Sciatic nerve (tissue), 2 donors: ENCODE measurements at regions not wholly inside any gene's neighbourhood (a gene's known extent, or its start where the extent isn't known, plus 50 kb on each side); places are given as distances from the start of the nearest gene placed in this dataset.

Experiments used
- ATAC-seq: fragments of 200-7000 bp; cut with Tn5 transposase; one replicate; pipeline ENCODE4 v1.9.1; 2020; ENCODE audit warnings: mild to moderate bottlenecking, moderate library complexity
- DNase-seq: peaks from one replicate; pipeline ENCODE4 v3.0.0-alpha.2; 2020; ENCODE audit warnings: low spot score
- intact Hi-C: fragments of 100-400 bp; cut with DNase I; formaldehyde crosslinking; loops from one replicate; pipeline ENCODE4 v1.14.2; 2022
- donor health status: DM: no; HTN: no; CAD: no.
- donor health status: DM: no; HTN: no; CAD: no.

DNA sequence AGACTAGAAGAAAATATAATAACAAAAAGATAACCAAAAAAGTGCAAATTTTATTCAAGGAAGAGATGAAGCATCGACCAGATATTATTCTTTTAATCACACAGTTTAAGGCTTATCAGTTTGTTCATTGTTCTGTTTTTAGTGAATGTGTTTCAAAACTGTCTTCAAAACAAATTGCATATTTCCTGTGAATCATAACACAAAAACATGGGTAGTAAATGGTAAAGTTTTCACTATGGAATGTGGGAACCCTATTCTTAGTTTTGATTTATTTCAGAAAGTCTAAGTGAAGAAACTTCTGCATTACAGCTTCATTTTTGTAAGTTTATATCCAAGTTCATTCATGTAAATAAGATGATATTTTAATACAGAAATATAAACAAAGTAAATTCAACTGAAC is 207.6 kb upstream of the LUZP2 start:
- intact Hi-C loops: no loop called here
- ATAC-seq: no peak
- no peak for DNase-seq

DNA sequence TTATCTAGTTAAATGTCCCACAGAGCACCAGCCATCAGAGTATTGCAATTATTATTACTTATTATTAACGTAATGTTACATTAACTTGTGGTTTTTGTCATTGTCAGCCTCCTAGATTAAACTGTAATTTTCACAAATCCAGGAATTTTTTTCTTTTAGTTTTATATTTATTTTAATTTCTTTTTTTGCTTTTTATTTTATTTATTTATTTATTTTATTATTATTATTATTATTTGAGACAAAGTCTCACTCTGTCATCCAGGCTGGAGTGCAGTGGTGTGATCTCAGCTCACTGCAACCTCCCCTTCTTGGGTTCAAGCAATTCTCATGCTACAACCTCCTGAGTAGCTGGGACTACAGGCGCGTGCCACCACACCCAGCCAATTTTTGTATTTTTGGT is 202.9 kb upstream of the LUZP2 start:
- ATAC-seq (no peak), DNase-seq (no peak)
- intact Hi-C loops: no loop called here

DNA sequence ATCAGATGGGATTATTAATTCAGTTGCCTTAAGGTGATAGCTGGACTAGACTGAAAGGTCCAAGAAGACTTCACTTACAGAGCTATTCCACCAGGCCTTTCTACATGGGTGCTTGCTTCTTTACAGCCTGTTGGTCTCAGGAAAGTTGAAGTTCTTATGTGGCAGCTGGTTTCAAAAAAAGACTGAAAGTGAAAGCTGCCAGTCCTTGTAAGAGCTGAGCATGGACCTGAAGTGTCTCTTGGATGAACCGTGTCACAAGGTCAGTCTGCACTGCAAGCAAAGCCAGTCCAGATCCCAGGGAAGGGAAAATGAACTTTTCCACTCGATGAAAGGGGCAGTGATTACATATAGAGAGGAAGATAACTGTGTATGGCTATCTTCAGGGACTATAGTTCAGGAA is 201.5 kb upstream of the LUZP2 start:
- intact Hi-C loops: no loop called here
- no peak for DNase-seq
- ATAC-seq: no peak

DNA sequence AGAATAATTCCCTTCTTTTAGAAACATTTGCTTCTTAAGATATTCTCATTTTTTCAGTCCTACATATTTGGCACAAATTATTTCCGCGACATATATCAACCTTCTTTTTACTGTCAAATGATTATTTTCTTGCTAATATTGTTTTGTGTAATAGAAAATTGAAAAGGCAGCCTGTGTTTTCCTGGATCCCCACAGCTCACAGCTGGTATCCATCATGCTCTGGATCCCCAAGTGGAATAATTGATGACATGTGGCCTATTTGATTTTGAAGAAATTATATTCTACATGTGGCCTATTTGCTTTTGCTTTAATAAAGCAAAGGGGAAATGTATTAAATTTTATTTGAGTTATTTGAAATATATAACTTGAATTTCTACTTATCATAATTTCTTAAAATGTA is 199.4 kb upstream of the LUZP2 start:
- ATAC-seq (no peak), DNase-seq (no peak)
- intact Hi-C loops: no loop called here

DNA sequence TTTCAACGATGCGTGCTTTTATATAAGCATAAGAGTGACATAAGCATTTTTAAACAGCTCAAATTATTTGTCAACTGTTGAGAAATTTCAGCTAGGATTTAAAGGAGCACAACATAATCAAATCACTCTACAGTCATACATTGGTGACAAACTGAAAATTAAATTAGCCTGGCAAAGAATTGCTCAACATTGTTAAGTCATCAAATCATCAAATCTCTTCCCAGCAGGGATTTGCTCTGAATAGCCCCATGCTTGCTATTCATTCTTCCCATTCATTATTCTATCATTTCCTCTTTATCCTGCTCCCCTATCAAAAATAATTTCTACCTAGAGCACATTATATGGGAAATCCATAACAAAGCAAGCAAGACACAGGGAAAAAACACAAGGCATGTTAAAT is 198.7 kb upstream of the LUZP2 start:
- no peak for DNase-seq
- no peak for ATAC-seq
- intact Hi-C loops: no loop called here

DNA sequence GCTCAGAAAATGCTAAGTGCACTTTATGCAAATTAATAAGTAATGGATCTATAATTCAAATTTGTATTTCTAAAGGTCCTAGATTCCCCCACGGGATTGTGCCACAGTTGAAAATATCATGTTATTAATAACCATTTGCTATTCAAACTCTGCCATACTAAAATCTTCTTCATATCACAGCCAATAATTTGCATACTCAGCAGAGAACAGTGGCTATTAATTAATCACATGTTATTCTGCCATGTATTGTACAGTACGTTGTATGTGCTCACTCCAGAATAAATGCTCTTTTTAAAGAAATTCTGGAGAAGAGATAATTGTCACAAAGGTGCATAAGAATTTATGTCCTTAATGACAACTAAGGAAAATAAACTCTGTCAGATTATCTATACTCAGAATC is 184.9 kb upstream of the LUZP2 start:
- DNase-seq (no peak), ATAC-seq (no peak)
- intact Hi-C loops: no loop called here

DNA sequence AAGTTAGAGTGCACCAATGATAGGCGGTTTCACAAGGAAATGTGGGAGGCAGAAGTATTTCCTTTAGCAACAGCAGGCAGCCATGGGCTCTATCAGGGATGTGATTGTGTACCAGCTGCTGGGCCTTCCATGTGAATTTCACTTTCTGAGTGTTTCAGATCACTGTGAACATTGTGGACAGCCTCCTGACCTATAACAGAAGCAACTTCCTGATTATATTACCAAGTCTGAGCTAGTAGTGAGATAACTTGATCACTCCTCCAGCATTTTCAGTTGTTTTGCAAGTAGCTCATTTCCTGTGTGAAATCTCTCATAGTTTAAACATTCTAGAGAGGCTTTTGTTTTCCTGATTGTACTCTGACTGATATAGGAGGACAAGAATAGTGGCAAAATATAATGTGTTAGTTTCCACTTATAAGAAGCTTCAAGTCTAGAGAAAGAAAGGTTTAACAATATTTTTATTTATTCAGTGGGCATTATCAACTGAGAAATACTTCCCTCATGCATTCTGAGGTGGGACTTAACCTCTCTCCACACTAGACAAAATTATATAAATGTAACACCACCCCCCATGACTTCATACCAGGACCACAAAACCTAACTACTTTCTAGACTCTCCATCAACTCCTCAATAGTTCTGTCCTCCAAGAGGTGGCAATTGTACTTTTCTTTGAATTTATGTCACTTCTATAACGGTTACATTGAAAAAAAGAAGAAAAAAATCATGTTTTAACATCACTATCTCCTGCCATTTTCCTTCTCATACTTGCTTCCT is 184.2 kb upstream of the LUZP2 start:
- no peak for ATAC-seq
- DNase-seq: no peak
- intact Hi-C loops: no loop called here

DNA sequence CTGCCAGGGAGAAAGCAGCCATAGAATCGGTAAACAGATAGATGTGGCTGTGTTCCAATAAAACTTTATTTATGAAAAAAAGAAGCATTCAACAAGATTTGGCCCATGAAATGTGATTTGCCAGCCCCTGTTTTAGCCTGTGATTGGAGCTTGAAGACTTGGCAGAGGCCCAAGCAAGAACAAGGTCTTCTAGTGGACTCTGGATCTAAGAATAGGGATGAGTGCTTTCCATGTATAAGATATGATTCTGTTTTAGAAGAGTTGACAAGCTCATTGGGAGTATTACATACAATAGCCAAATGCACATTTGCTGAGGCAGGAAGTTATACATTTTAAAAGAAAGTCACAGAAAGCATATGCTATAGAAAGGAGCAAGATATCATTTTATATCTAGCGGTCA is 175.6 kb upstream of the LUZP2 start:
- intact Hi-C loops: no loop called here
- DNase-seq (no peak), ATAC-seq (no peak)

DNA sequence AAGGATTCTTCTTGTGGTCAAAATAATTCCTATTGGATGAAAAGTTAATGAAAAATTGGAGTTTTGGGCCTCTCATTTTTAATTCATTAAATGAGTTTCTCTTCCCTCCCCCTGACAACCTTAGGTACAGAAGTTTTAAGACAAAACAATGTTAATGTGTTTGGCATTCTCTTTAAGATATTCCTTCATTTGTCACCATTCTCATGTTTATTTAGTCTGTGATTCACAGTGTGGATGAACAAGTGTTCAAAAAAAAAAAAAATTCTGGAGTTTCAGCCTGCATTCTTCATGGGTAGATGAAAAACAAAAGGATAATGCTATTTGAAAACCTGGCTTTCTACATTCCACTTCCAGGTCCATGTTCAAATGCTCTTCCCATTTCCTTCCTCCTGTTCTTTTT is 172.6 kb upstream of the LUZP2 start:
- ATAC-seq (no peak), DNase-seq (no peak)
- intact Hi-C loops: no loop called here

DNA sequence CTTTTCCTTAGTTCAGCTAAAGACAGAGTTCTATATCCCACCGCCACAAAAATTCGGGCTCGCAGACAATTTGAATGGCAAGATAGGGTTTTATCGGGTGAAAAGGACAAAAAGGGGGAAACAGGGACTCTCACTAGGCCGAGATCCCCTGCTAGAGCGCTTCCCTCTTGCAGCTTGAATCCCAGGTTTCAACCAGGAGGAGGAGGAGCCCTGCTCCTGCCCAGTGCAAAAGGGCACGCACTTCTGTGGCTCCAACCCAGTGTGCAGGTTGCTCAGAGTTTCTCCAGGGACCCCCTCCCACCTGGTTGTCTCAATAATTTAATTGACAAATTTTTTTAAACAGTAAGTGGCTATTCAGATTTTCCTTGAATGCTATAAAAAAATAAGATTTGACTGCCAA is 152.6 kb upstream of the LUZP2 start:
- ATAC-seq: no peak
- intact Hi-C loops: no loop called here
- no peak for DNase-seq

DNA sequence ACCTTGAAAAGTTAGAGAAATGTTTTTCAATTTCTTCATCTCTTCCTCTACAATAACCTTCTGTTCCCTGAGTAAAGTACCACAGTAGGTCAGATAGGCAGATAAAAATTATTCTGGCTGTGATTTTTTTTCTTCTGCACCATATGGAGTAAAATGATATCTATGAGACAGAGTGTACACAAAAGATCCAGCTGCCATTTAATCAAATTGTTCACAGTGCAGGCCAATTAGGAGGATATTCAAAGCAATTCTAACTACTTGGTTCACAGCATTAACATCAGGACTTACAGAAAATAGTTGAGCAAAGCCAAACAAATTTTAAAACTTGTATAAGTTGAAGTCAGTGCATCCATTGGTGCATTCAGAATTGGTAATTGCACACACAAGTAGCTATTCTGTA is 147.9 kb upstream of the LUZP2 start:
- no peak for ATAC-seq
- DNase-seq: no peak
- intact Hi-C loops: no loop called here

DNA sequence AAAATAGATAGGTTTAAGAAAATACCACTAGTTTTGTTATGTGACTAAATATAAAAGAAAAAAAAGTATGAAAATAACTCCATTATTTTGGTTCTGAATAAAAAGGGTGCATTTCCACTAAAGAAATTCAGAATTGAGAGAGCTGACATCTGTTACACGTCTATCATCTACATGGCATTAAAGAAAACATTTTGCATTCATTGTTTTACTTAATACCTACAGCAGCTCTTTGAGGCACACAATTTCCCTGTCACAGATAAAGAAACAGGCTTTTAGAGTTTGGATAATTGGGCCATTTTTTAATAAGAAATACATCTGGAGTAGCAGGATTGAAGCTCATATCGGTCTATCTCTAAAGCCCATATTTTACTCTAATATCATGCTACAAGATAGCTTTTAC is 145.7 kb upstream of the LUZP2 start:
- intact Hi-C loops: no loop called here
- DNase-seq: no peak
- no peak for ATAC-seq

DNA sequence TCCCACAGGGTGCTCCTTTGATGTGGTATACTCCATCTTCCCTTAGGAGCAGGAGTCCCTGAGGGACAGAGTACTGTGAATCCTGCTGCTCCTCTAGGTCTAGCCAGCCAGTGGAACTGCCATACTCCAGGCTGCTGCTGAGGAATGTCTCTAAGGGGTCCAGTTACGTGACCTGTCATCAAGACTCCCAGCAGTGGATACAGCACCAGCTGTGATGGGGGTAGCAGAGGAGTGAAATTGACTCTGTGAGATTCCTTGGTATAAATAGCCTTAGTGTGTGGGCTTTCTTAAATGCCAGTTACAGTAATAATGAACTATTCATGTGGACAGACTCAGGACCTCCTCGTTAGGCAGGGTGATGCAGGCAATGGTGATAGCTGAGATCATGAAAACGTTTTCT is 140.4 kb upstream of the LUZP2 start:
- DNase-seq: no peak
- intact Hi-C loops: no loop called here
- ATAC-seq: no peak

DNA sequence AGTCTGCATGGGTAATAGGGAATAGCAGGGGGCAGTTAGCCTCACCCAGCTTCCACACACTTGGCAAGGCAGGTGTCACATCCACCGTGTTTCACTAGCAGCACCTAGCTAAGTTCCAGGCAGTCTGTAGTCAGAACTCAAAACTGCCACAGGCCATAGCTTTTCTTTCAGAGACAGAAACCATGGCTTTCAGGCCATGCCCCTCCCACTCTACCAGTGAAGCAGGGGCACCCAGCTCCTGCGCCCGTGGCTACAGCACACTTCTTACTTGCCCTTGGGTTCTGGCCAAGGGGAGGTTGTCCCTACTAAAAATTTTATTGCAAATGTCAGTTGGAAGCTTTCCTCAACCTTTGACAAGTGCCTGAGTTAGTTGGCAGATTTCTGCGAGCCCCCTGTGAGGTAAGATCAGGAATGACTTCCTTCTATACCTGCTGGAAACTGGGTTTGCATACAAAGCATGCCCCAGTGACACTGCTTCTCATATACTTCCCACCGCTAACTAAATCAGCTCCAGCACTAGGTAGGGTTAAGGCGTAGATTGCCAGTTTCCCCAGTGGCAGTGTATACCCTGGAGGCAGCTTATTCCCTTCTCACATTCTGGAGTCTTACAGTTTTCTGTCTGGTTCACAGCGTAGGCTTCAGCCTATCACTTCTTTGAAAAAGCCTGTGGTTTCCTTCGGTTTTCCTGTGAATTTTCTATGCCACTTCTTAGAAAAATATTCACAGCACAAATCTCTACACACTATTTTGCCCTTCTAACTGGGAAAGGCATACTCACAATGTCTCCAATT is 139.0 kb upstream of the LUZP2 start:
- DNase-seq (no peak), ATAC-seq (no peak)
- intact Hi-C loops: no loop called here

DNA sequence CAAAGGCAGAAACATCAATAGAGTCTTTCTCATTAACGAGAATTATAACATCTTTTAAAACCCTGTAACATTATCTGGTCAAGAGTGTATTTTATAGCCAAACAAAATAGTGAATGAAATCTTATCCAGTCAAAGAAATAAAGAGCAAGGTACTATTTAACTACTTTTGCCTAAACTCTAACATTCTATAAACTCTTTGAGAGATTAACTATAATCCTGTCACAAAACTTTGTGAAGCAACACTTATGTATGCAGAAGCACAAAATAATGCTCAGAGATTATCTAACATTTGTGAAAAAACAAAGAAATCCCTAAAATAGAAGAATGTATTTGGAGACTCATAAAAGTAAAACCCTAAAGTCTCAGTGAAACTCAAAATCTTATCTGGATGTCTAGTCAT is 124.4 kb upstream of the LUZP2 start:
- ATAC-seq: no peak
- intact Hi-C loops: no loop called here
- no peak for DNase-seq

DNA sequence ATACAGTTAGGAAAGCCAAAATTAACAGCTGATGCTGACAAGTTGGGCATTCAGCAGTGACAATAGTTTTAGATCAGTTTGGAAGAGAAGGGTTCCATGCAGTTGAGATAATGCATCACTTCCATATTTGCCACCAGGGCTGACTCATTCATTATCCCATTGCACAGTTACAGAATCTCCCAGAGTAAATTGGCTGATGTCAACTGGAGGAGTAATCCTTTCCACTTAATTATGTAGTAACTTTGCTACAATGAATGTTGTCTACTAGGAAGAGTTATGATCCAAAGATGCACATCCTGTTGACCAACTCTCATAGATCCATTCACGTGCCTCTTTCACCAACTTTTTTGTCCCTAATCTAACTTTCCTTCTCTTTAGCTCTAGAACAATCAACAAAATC is 123.3 kb upstream of the LUZP2 start:
- ATAC-seq (no peak), DNase-seq (no peak)
- intact Hi-C loops: no loop called here

DNA sequence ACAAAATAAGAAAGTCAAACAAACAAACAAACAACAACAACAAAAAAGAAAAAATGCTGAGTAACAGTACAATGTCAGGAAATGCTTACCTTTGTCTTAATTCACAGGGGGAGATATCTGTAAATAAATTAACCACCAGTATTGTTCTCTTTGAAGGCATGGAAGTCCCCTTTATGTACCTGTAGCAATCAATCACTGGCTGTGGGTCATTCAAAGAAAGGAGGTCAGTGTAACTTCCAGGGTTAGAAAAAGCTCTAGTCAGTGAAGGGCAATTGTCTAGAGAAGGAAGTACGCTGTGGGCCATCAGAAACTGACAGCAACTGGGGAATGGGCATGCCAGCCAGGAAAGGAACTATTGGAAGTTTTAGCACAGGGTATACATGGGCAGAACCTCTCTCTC is 121.5 kb upstream of the LUZP2 start:
- intact Hi-C loops: no loop called here
- no peak for DNase-seq
- no peak for ATAC-seq

DNA sequence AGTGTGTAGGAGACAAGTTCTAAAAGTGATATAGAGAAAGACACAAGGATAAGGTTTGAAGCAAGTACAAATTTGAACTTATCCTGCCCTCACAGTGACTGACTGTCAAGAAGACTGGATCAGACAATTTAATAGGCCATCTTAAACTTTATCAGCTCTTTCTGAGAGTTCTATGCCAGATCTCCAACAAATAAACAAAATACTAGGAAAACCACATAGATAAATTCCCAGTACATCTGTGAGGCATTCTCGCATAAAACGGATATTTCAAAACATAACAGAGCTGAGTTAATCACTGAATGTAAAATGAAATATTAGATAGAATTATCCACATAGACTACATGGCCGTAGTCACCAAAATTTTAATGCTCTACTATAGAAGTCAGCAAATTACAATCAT is 120.9 kb upstream of the LUZP2 start:
- no peak for ATAC-seq
- intact Hi-C loops: no loop called here
- no peak for DNase-seq

DNA sequence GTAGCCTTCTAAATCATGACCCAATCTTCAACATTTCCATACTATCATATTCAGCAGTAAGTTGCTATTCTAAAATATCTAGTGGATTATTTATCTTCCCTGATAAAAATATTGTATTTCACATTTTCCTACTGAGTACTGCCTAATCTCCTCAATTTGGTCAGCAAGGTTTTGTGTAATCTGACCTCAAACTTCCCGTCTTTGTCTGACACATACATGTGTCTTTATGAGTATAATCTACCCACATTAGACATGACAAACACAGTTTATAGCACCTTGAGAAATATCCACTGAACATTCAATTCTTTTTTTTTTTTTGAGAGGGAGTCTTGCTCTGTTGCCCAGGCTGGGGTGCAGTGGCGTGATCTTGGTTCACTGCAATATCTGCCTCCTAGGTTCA is 113.7 kb upstream of the LUZP2 start:
- no peak for DNase-seq
- ATAC-seq: no peak
- intact Hi-C loops: no loop called here

DNA sequence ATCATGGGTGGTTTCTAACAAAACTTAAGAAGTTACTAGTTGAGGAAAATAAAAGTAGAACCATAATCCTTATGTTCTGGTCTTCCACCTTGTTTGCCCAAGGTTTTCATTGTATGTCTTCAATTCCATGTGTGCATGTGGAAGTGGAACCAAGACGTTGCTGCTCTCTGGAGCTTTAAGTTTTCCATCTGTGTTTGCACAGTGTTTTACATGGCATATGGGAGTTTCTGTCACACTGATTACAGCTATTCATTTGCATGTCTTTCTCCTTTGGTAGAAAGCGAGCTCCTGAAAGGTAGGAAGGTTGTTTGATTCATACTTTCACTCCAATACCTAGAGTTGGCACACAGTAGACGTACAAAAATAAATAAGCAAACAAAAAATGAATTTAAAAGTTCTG is 112.6 kb upstream of the LUZP2 start:
- ATAC-seq: no peak
- no peak for DNase-seq
- intact Hi-C loops: no loop called here
